ENCODE measurements at regions not wholly inside any gene's neighbourhood (a gene's known extent, or its start where the extent isn't known, plus 50 kb on each side); places are given as distances from the start of the nearest gene placed in this dataset.
"Not testable (repeated sequence)": the region's sequence is repeated elsewhere in the genome, so short reads cannot be mapped to it uniquely, and the experiment has no call there.

- not testable (repeated sequence) for TF ChIP-seq CTCF (IDR thresholded peaks at IDR 0.05; ENCODE audit: low read length); EZH2 (IDR thresholded peaks at IDR 0.05; ENCODE audit: borderline replicate concordance, low read length)
Measured at GRCh38 chrX:151066373-151066772, 83.2 kb downstream of the HMGB3 start.

Data from OCI-LY1 (cell line).